Endodermal cell (in vitro differentiated cells): ENCODE measurements at regions not wholly inside any gene's neighbourhood (a gene's known extent, or its start where the extent isn't known, plus 50 kb on each side); places are given as distances from the start of the nearest gene placed in this dataset.

Experiments used
- DNase-seq: peaks from one replicate; pipeline ENCODE4 v3.0.0-alpha.2; 2017
- H3K27ac ChIP-seq: 2 replicates; pipeline ENCODE4 v1.5.1; 2013; ENCODE audit warnings: mild to moderate bottlenecking, low read depth, low read length, moderate library complexity
- H3K27me3 ChIP-seq: 2 replicates; pipeline ENCODE4 v1.6.1; 2013; ENCODE audit warnings: mild to moderate bottlenecking, low read length, moderate library complexity; ENCODE audit not compliant: insufficient read depth, control insufficient read depth, poor library complexity, severe bottlenecking
- H3K36me3 ChIP-seq: 2 replicates; pipeline ENCODE4 v1.7.0; 2013; ENCODE audit warnings: mild to moderate bottlenecking, low read length, moderate library complexity; ENCODE audit not compliant: control insufficient read depth, insufficient read depth
- H3K4me1 ChIP-seq: one replicate; pipeline ENCODE4 v1.7.0; 2013; ENCODE audit warnings: low read length; ENCODE audit not compliant: control insufficient read depth, insufficient read depth
- H3K4me3 ChIP-seq: 2 replicates; pipeline ENCODE4 v1.5.1; 2013; ENCODE audit warnings: mild to moderate bottlenecking, low read length, moderate library complexity
- H3K9ac ChIP-seq: 2 replicates; pipeline ENCODE4 v1.6.1; 2013; ENCODE audit warnings: mild to moderate bottlenecking, low read length, moderate library complexity; ENCODE audit not compliant: poor library complexity, severe bottlenecking; ENCODE audit errors: extremely low read depth
- H3K9me3 ChIP-seq: 2 replicates; pipeline ENCODE4 v1.6.1; 2013; ENCODE audit warnings: mild to moderate bottlenecking, low read length, moderate library complexity; ENCODE audit not compliant: control insufficient read depth
- H3K27ac Mint-ChIP-seq: 2 replicates; pipeline ENCODE4 v1.8.0; 2020; ENCODE audit warnings: mixed read lengths
- H3K27me3 Mint-ChIP-seq: 2 replicates; pipeline ENCODE4 v1.8.0; 2021; ENCODE audit warnings: mild to moderate bottlenecking, mixed read lengths; ENCODE audit not compliant: insufficient read depth
- H3K36me3 Mint-ChIP-seq: 2 replicates; pipeline ENCODE4 v1.8.0; 2020; ENCODE audit warnings: low read depth, mixed read lengths
- H3K4me1 Mint-ChIP-seq: 2 replicates; pipeline ENCODE4 v1.8.0; 2020; ENCODE audit warnings: mixed read lengths
- H3K4me3 Mint-ChIP-seq: 2 replicates; pipeline ENCODE4 v1.8.0; 2020; ENCODE audit warnings: mild to moderate bottlenecking, moderate library complexity, mixed read lengths
- H3K9me3 Mint-ChIP-seq: 2 replicates; pipeline ENCODE4 v1.8.0; 2020; ENCODE audit warnings: mild to moderate bottlenecking, mixed read lengths
- WGBS, 2 experiments: methylation state at CpG; one replicate each; pipeline versions ENCODE4 v1.1.5 to v1.1.7; 2013; ENCODE audit warnings: missing lambda C conversion rate in 2 of 2, mixed read lengths in 1 of 2; ENCODE audit not compliant: insufficient coverage in 1 of 2, insufficient read length in 1 of 2; 5-methylcytosine and 5-hydroxymethylcytosine counted together
- TF ChIP-seq, protein P1 (sequence below): fragments of 200-600 bp; sonication (generic); conservative IDR thresholded peaks from 2 replicates; pipeline ENCODE4 v1.5.0; 2021; ENCODE audit warnings: antibody characterized with exemption, mild to moderate bottlenecking

GRCh38 chr11:121886005-121886734, 229.8 kb downstream of the BLID start:
- H3K27ac Mint-ChIP-seq: no peak overlapping the region
- TF ChIP-seq, protein P1, sequence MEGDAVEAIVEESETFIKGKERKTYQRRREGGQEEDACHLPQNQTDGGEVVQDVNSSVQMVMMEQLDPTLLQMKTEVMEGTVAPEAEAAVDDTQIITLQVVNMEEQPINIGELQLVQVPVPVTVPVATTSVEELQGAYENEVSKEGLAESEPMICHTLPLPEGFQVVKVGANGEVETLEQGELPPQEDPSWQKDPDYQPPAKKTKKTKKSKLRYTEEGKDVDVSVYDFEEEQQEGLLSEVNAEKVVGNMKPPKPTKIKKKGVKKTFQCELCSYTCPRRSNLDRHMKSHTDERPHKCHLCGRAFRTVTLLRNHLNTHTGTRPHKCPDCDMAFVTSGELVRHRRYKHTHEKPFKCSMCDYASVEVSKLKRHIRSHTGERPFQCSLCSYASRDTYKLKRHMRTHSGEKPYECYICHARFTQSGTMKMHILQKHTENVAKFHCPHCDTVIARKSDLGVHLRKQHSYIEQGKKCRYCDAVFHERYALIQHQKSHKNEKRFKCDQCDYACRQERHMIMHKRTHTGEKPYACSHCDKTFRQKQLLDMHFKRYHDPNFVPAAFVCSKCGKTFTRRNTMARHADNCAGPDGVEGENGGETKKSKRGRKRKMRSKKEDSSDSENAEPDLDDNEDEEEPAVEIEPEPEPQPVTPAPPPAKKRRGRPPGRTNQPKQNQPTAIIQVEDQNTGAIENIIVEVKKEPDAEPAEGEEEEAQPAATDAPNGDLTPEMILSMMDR: no peak
- H3K27me3 ChIP-seq: peaks cover 7% of the 10 kb centered on the region
- 81 to 84% methylated on average over 7 to 8 of the region's 8 CpGs for WGBS, 2 experiments
- no peak overlapping the region for H3K27ac ChIP-seq
- H3K9me3 Mint-ChIP-seq: no peaks in the 10 kb centered on the region
- H3K4me1 ChIP-seq: no peaks in the 10 kb centered on the region
- no peak overlapping the region for H3K4me3 Mint-ChIP-seq
- no peaks in the 10 kb centered on the region for H3K27me3 Mint-ChIP-seq
- H3K36me3 ChIP-seq: no peaks in the 10 kb centered on the region
- H3K36me3 Mint-ChIP-seq: no peaks in the 10 kb centered on the region
- no peak overlapping the region for H3K4me3 ChIP-seq
- no peaks in the 10 kb centered on the region for H3K9me3 ChIP-seq
- no peaks in the 10 kb centered on the region for H3K4me1 Mint-ChIP-seq
- no peak overlapping the region for H3K9ac ChIP-seq
- no peak for DNase-seq

DNA sequence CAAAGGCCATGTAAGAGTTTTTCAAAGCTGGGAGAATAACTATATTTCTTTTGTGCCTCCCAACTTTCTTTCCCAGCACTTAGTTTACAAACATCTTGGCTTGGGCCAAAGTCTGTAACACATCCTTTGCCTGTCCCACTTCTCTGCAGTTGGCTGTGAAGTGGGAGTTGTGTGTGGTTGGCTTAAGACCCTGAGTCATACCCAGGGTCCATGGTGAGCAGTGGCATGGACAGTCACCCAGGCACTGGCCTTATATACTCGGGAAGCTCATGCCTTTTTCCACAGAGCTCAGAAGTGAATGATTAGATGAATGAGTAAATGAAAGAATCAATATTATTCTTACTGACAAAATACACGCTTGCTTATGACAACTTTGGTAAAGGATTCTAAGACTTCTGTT, 231.4 kb downstream of the BLID start:
- H3K27me3 Mint-ChIP-seq: no peaks in the 10 kb centered on the region
- no peaks in the 10 kb centered on the region for H3K9me3 Mint-ChIP-seq
- TF ChIP-seq, protein P1: no peak
- Histone ChIP-seq H3K4me3 (no peak overlapping the region), H3K9me3 (no peaks in the 10 kb centered on the region), H3K27me3 (peaks cover 7% of the 10 kb centered on the region), H3K9ac (no peak overlapping the region), H3K27ac (no peak overlapping the region), H3K4me1 (no peaks in the 10 kb centered on the region), H3K36me3 (no peaks in the 10 kb centered on the region)
- H3K4me3 Mint-ChIP-seq: no peak overlapping the region
- DNase-seq: no peak
- no peak overlapping the region for H3K27ac Mint-ChIP-seq
- WGBS, 2 experiments: 95% methylated on average over 2 of the region's 2 CpGs; no CpG with 5 or more reads in 1 of the 2 experiments
- H3K36me3 Mint-ChIP-seq: no peaks in the 10 kb centered on the region
- H3K4me1 Mint-ChIP-seq: peaks cover 8% of the 10 kb centered on the region

- Histone ChIP-seq H3K9ac (no peak overlapping the region), H3K9me3 (no peaks in the 10 kb centered on the region), H3K4me3 (no peak overlapping the region), H3K27me3 (peaks cover 7% of the 10 kb centered on the region), H3K4me1 (peaks cover 4% of the 10 kb centered on the region), H3K27ac (no peak overlapping the region), H3K36me3 (no peaks in the 10 kb centered on the region)
- 94 to 100% methylated on average over 3 to 4 of the region's 4 CpGs for WGBS, 2 experiments
- no peaks in the 10 kb centered on the region for H3K27me3 Mint-ChIP-seq
- TF ChIP-seq, protein P1: no peak
- H3K4me3 Mint-ChIP-seq: no peak overlapping the region
- no peak for DNase-seq
- H3K27ac Mint-ChIP-seq: no peak overlapping the region
- H3K4me1 Mint-ChIP-seq: peaks cover 28% of the 10 kb centered on the region
- H3K36me3 Mint-ChIP-seq: no peaks in the 10 kb centered on the region
- H3K9me3 Mint-ChIP-seq: no peaks in the 10 kb centered on the region
These were observed 234.2 kb downstream of the BLID start for GRCh38 chr11:121881806-121882205.
